ENCODE measurements at regions not wholly inside any gene's neighbourhood (a gene's known extent, or its start where the extent isn't known, plus 50 kb on each side); places are given as distances from the start of the nearest gene placed in this dataset.

DNA sequence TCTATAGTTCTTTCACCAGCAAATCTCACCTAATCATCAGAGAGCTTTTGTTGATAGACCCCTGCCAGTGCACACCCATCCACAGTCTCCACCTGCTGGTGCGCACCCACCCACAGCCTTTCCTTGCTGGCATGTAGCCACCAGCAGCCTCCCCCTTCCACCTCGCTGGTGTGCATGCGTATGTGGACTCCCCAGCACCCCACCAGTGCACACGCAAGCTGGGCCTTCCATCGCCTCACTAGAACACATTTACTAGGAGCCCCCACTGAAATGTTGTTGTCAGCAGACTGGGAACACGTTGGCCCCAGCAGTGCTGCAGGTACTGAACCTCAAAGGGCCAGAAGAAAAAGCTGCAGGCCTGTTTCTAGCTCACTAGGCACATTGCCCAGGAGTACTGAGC is 104.9 kb upstream of the ZWINT start:
- no peak for DNase-seq (ENCODE audit: low read depth, low spot score)
- Histone ChIP-seq H3K4me2 (ENCODE audit: control insufficient read depth, insufficient read depth) (no peak overlapping the region), H3K79me2 (ENCODE audit: control insufficient read depth, insufficient read depth, low read length) (no peaks in the 10 kb centered on the region), H3K36me3 (ENCODE audit: control insufficient read depth in 2 of 2, insufficient read depth in 2 of 2, low read length in 1 of 2) (no peaks in the 10 kb centered on the region), H3K4me3 (no peak overlapping the region), H3K9ac (ENCODE audit: control insufficient read depth, insufficient read depth, low read length) (no peak overlapping the region), H4K20me1 (ENCODE audit: control insufficient read depth, insufficient read depth) (no peaks in the 10 kb centered on the region), H3K27ac (ENCODE audit: control insufficient read depth, insufficient read depth) (no peak overlapping the region), H3K4me1 (ENCODE audit: control insufficient read depth, insufficient read depth, low read length) (no peaks in the 10 kb centered on the region), H2AFZ (ENCODE audit: control insufficient read depth, low read depth, low read length) (no peak overlapping the region), H3K27me3 (replicated peaks in 1 of 2; ENCODE audit: control insufficient read depth in 2 of 2, insufficient read depth in 2 of 2, low read length in 1 of 2) (no peaks in the 10 kb centered on the region), H3K9me3 (replicated peaks; ENCODE audit: control insufficient read depth, insufficient read depth, low read length) (no peaks in the 10 kb centered on the region)
- no peak for ATAC-seq
- SMC1A ChIA-PET (ENCODE audit: uncharacterized antibody, unreplicated experiment), result no interaction called here
- FAIRE-seq, result no peak
- WGBS (ENCODE audit: insufficient coverage, insufficient replicate concordance, low lambda C conversion rate, missing lambda C conversion rate), result 43% methylated on average over 6 of the region's 6 CpGs
- no TSS peak for BruUV-seq (replicated peaks)
- intact Hi-C loops (cut with micrococcal nuclease; ENCODE audit: unreplicated experiment), result no loop called here
- CTCF ChIA-PET, result no interaction called here
- in situ Hi-C loops (cut with MboI), result no loop called here
- TF ChIP-seq SP1 (IDR thresholded peaks at IDR 0.05; ENCODE audit: low read depth, low read length) (no peak), ZNF384 (IDR thresholded peaks at IDR 0.05; ENCODE audit: borderline replicate concordance, low read depth, low read length) (no peak), MEF2B (IDR thresholded peaks at IDR 0.05; ENCODE audit: partially characterized antibody, poor library complexity, severe bottlenecking) (no peak), YY1 (IDR thresholded peaks at IDR 0.05; ENCODE audit: low read depth, low read length) (no peak), RB1 (IDR thresholded peaks at IDR 0.05; ENCODE audit: borderline replicate concordance) (no peak), PAX5 (IDR thresholded peaks at IDR 0.05; ENCODE audit: borderline replicate concordance, low read depth, low read length) (no peak), POLR2AphosphoS5 (IDR thresholded peaks at IDR 0.05; ENCODE audit: low read length) (no peak), RELA (IDR thresholded peaks at IDR 0.05; ENCODE audit: borderline replicate concordance, partially characterized antibody) (no peak), FOS (IDR thresholded peaks at IDR 0.05; ENCODE audit: borderline replicate concordance, extremely low read depth, insufficient read length) (no peak), SIN3A (IDR thresholded peaks at IDR 0.05; ENCODE audit: low read depth, low read length) (no peak), MTA2 (IDR thresholded peaks at IDR 0.05; ENCODE audit: low read depth) (no peak), POLR2AphosphoS2 (IDR thresholded peaks at IDR 0.05; ENCODE audit: low read depth, low read length) (no peak), MEF2A (IDR thresholded peaks at IDR 0.05; ENCODE audit: insufficient read depth, low read depth, low read length) (no peak), HDAC6 (IDR thresholded peaks at IDR 0.05; ENCODE audit: unreplicated experiment) (no peak)
- TF ChIP-seq, protein P1, sequence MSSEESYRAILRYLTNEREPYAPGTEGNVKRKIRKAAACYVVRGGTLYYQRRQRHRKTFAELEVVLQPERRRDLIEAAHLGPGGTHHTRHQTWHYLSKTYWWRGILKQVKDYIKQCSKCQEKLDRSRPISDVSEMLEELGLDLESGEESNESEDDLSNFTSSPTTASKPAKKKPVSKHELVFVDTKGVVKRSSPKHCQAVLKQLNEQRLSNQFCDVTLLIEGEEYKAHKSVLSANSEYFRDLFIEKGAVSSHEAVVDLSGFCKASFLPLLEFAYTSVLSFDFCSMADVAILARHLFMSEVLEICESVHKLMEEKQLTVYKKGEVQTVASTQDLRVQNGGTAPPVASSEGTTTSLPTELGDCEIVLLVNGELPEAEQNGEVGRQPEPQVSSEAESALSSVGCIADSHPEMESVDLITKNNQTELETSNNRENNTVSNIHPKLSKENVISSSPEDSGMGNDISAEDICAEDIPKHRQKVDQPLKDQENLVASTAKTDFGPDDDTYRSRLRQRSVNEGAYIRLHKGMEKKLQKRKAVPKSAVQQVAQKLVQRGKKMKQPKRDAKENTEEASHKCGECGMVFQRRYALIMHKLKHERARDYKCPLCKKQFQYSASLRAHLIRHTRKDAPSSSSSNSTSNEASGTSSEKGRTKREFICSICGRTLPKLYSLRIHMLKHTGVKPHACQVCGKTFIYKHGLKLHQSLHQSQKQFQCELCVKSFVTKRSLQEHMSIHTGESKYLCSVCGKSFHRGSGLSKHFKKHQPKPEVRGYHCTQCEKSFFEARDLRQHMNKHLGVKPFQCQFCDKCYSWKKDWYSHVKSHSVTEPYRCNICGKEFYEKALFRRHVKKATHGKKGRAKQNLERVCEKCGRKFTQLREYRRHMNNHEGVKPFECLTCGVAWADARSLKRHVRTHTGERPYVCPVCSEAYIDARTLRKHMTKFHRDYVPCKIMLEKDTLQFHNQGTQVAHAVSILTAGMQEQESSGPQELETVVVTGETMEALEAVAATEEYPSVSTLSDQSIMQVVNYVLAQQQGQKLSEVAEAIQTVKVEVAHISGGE (CRISPR knock-in tag; IDR thresholded peaks at IDR 0.05), result no peak
- RAD21 ChIA-PET (ENCODE audit: unreplicated experiment), result no interaction called here
- POLR2A ChIA-PET, result no interaction called here

Measured in GM12878 (cell line).